Activated T-cell treated with anti-CD3 and anti-CD28 coated beads, Interleukin-2, amount 50 U/mL, for 72 hours (primary cell): ENCODE measurements at regions not wholly inside any gene's neighbourhood (a gene's known extent, or its start where the extent isn't known, plus 50 kb on each side); places are given as distances from the start of the nearest gene placed in this dataset.

Experiments used
- ATAC-seq, 2 donors: fragments of 150-1000 bp; cut with Tn5 transposase; replicated peaks in 1 of 2; 2 replicates each; pipeline ENCODE4 v1.10.0; 2021; ENCODE audit warnings: moderate library complexity in 2 of 2, mild to moderate bottlenecking in 1 of 2
- DNase-seq, 2 donors: peaks; one replicate each; pipeline ENCODE4 v3.0.0; 2021 to 2022; ENCODE audit warnings: mixed read lengths in 1 of 2
- H3K27ac Mint-ChIP-seq: one replicate; pipeline ENCODE4 v1.8.0; 2022; ENCODE audit warnings: mild to moderate bottlenecking, moderate library complexity, mixed read lengths
- H3K27me3 Mint-ChIP-seq: one replicate; pipeline ENCODE4 v1.8.0; 2022; ENCODE audit warnings: low read depth, mixed read lengths
- H3K36me3 Mint-ChIP-seq, 2 donors: one replicate each; pipeline ENCODE4 v1.8.0; 2022; ENCODE audit warnings: mixed read lengths in 2 of 2, mild to moderate bottlenecking in 1 of 2; ENCODE audit not compliant: insufficient read depth in 2 of 2
- H3K4me1 Mint-ChIP-seq: one replicate; pipeline ENCODE4 v1.8.0; 2022; ENCODE audit warnings: low read depth, mixed read lengths
- H3K4me3 Mint-ChIP-seq, 2 donors: one replicate each; pipeline ENCODE4 v1.8.0; 2022; ENCODE audit warnings: mild to moderate bottlenecking in 2 of 2, mixed read lengths in 2 of 2, moderate library complexity in 2 of 2
- H3K9me3 Mint-ChIP-seq, 2 donors: one replicate each; pipeline ENCODE4 v1.8.0; 2022; ENCODE audit warnings: mixed read lengths in 2 of 2

- H3K9me3 Mint-ChIP-seq: no peaks in the 10 kb centered on the region
- H3K4me1 Mint-ChIP-seq: peaks cover 4% of the 10 kb centered on the region
- H3K36me3 Mint-ChIP-seq: no peaks in the 10 kb centered on the region
- H3K4me3 Mint-ChIP-seq: no peak overlapping the region
- ATAC-seq (no peak), DNase-seq (no peak)
- no peak overlapping the region for H3K27ac Mint-ChIP-seq
- no peaks in the 10 kb centered on the region for H3K27me3 Mint-ChIP-seq
These were observed 173.0 kb downstream of the MACROH2A1 start for GRCh38 chr5:135225856-135226560.

GRCh38 chr5:135223891-135224625 is 175.0 kb downstream of the MACROH2A1 start:
- H3K27ac Mint-ChIP-seq: no peak overlapping the region
- ATAC-seq: no peak
- no peaks in the 10 kb centered on the region for H3K36me3 Mint-ChIP-seq
- H3K4me3 Mint-ChIP-seq: no peak overlapping the region
- no peak for DNase-seq
- H3K4me1 Mint-ChIP-seq: no peaks in the 10 kb centered on the region
- no peaks in the 10 kb centered on the region for H3K27me3 Mint-ChIP-seq
- no peaks in the 10 kb centered on the region for H3K9me3 Mint-ChIP-seq

GRCh38 chr5:135223404-135223803 is 175.6 kb downstream of the MACROH2A1 start:
- Mint-ChIP-seq H3K9me3 (no peaks in the 10 kb centered on the region), H3K4me1 (no peaks in the 10 kb centered on the region), H3K27me3 (no peaks in the 10 kb centered on the region), H3K27ac (no peak overlapping the region), H3K4me3 (no peak overlapping the region), H3K36me3 (no peaks in the 10 kb centered on the region)
- ATAC-seq (no peak), DNase-seq (no peak)

GRCh38 chr5:135222771-135223170 is 176.3 kb downstream of the MACROH2A1 start:
- Mint-ChIP-seq H3K4me3 (no peak overlapping the region), H3K4me1 (no peaks in the 10 kb centered on the region), H3K36me3 (no peaks in the 10 kb centered on the region), H3K27ac (no peak overlapping the region), H3K27me3 (no peaks in the 10 kb centered on the region), H3K9me3 (no peaks in the 10 kb centered on the region)
- ATAC-seq (no peak), DNase-seq (no peak)

GRCh38 chr5:135222171-135222681 is 176.8 kb downstream of the MACROH2A1 start:
- peak; percentile 53 to 69 for ATAC-seq
- Mint-ChIP-seq H3K27ac (no peak overlapping the region), H3K36me3 (no peaks in the 10 kb centered on the region), H3K4me1 (no peaks in the 10 kb centered on the region), H3K4me3 (no peak overlapping the region), H3K9me3 (no peaks in the 10 kb centered on the region), H3K27me3 (no peaks in the 10 kb centered on the region)
- DNase-seq: no peak

GRCh38 chr5:135221696-135222095 is 177.3 kb downstream of the MACROH2A1 start:
- Mint-ChIP-seq H3K36me3 (no peaks in the 10 kb centered on the region), H3K27me3 (no peaks in the 10 kb centered on the region), H3K27ac (no peak overlapping the region), H3K4me1 (no peaks in the 10 kb centered on the region), H3K4me3 (no peak overlapping the region), H3K9me3 (no peaks in the 10 kb centered on the region)
- ATAC-seq (no peak), DNase-seq (no peak)

GRCh38 chr5:135221187-135221473 is 177.9 kb downstream of the MACROH2A1 start:
- DNase-seq (no peak), ATAC-seq (no peak)
- no peak overlapping the region for H3K4me3 Mint-ChIP-seq
- no peak overlapping the region for H3K27ac Mint-ChIP-seq
- H3K4me1 Mint-ChIP-seq: no peaks in the 10 kb centered on the region
- no peaks in the 10 kb centered on the region for H3K36me3 Mint-ChIP-seq
- no peaks in the 10 kb centered on the region for H3K27me3 Mint-ChIP-seq
- H3K9me3 Mint-ChIP-seq: no peaks in the 10 kb centered on the region

DNA sequence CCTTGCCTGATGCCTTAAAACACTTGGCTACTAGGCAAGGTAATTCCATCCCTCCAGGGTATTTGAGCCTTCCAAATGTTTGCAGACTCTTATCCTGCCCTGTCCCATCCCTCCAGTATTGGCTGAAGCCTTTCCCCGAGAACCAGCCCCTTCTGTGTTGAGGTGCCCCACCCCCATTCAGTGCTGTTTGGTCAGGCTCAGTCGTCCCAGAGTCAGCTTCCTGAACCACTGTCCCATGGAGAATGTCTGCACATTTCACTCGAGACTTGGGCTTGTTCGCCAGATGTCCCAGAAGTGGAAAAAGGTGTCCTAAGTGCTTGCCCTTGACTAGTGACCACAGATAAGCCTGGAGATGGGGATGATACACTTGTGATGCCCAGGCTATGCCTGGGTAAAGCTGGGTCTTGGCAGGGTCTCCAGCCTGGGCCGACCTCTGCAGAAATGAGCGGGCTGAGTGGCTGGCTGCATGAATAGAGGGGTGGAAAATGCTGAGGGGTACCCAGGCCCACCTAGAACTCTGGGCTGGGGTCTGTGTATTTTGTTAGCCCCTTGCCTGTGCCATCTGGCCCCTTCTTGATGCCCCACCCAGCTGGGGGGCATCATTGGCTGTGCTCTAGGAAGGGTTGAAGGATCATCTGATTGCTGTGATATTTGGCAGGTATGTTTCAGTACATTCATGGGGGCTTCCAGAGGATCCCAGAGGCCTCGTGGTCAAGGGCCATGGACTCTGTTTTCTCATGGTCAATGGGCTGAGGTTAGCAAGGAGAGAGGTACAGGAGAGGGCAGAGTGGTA is 178.4 kb downstream of the MACROH2A1 start:
- no peak overlapping the region for H3K4me3 Mint-ChIP-seq
- H3K27me3 Mint-ChIP-seq: no peaks in the 10 kb centered on the region
- no peak for ATAC-seq
- H3K27ac Mint-ChIP-seq: no peak overlapping the region
- no peaks in the 10 kb centered on the region for H3K36me3 Mint-ChIP-seq
- H3K4me1 Mint-ChIP-seq: no peaks in the 10 kb centered on the region
- no peaks in the 10 kb centered on the region for H3K9me3 Mint-ChIP-seq
- DNase-seq: no peak

DNA sequence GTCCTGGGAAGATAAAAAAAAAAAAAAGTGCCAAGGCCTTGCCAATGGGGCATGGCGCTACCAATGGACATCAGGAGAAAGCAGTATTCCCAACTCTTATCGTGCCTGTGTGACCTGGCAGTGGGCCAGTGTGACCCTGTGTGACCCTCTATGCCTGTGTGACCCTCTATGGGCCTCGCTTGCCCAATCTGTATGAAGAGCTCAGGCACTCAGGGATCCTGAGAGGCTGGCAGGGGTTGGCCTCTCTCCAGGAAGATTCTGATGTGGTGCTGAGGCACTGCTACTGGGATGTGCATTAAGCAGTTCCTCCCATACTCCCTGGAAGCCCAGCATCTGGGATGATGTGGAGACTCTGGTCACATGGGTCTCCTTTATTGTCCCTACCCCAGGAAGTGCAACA is 179.2 kb downstream of the MACROH2A1 start:
- ATAC-seq (no peak), DNase-seq (no peak)
- no peaks in the 10 kb centered on the region for H3K36me3 Mint-ChIP-seq
- H3K9me3 Mint-ChIP-seq: no peaks in the 10 kb centered on the region
- H3K4me1 Mint-ChIP-seq: no peaks in the 10 kb centered on the region
- no peak overlapping the region for H3K27ac Mint-ChIP-seq
- H3K4me3 Mint-ChIP-seq: no peak overlapping the region
- no peaks in the 10 kb centered on the region for H3K27me3 Mint-ChIP-seq

- no peak for DNase-seq
- no peaks in the 10 kb centered on the region for H3K27me3 Mint-ChIP-seq
- no peaks in the 10 kb centered on the region for H3K4me1 Mint-ChIP-seq
- no peak overlapping the region for H3K4me3 Mint-ChIP-seq
- H3K27ac Mint-ChIP-seq: no peak overlapping the region
- H3K36me3 Mint-ChIP-seq: no peaks in the 10 kb centered on the region
- no peaks in the 10 kb centered on the region for H3K9me3 Mint-ChIP-seq
- ATAC-seq: no peak
These were observed 180.1 kb downstream of the MACROH2A1 start for GRCh38 chr5:135218790-135219568.

DNA sequence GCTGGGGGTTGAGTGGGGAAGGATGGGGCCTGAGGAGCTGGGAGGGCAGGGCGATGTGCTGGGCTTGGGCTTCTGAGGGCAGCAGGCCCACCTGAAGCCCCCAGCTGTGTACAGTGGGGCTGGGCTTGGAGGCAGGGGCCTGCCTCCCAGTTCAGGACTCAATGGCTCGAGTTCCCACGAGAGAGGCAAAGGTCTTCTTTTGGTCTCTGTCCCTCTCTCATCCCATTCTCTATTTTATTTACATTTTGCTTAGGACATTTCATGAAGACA is 180.6 kb downstream of the MACROH2A1 start:
- no peaks in the 10 kb centered on the region for H3K4me1 Mint-ChIP-seq
- no peak for DNase-seq

GRCh38 chr5:135217669-135218485 is 181.2 kb downstream of the MACROH2A1 start:
- Mint-ChIP-seq H3K4me3 (no peak overlapping the region), H3K27ac (no peak overlapping the region), H3K9me3 (no peaks in the 10 kb centered on the region), H3K36me3 (no peaks in the 10 kb centered on the region), H3K4me1 (no peaks in the 10 kb centered on the region), H3K27me3 (no peaks in the 10 kb centered on the region)
- no peak for DNase-seq
- ATAC-seq: no peak

More for the DNA sequence above, 180.6 kb downstream of the MACROH2A1 start:
- Mint-ChIP-seq H3K9me3 (no peaks in the 10 kb centered on the region), H3K27me3 (no peaks in the 10 kb centered on the region), H3K27ac (no peak overlapping the region), H3K36me3 (no peaks in the 10 kb centered on the region), H3K4me3 (no peak overlapping the region)
- ATAC-seq: no peak
